H9 (cell line): ENCODE measurements at regions not wholly inside any gene's neighbourhood (a gene's known extent, or its start where the extent isn't known, plus 50 kb on each side); places are given as distances from the start of the nearest gene placed in this dataset.

ENCODE experiments used
- DNase-seq: peaks from one replicate; pipeline ENCODE4 v3.0.0-alpha.2; 2017
- H2AFZ ChIP-seq: one replicate; pipeline ENCODE4 v1.6.1; 2013; ENCODE audit warnings: mild to moderate bottlenecking, low read length, control low read depth, moderate library complexity
- H2AK5ac ChIP-seq: 2 replicates; pipeline ENCODE4 v1.6.1; 2013; ENCODE audit warnings: low read length, control low read depth, mixed read lengths; ENCODE audit not compliant: insufficient read length
- H2BK120ac ChIP-seq: one replicate; pipeline ENCODE4 v1.6.1; 2013; ENCODE audit warnings: low read depth, mild to moderate bottlenecking, low read length, control low read depth, inconsistent platforms; ENCODE audit not compliant: poor library complexity, severe bottlenecking
- H2BK12ac ChIP-seq: 2 replicates; pipeline ENCODE4 v1.6.1; 2013; ENCODE audit warnings: low read length, control low read depth, mixed read lengths, low read depth; ENCODE audit not compliant: insufficient read length
- H2BK15ac ChIP-seq: 2 replicates; pipeline ENCODE4 v1.6.1; 2013; ENCODE audit warnings: low read depth, low read length, control low read depth
- H2BK20ac ChIP-seq: one replicate; pipeline ENCODE4 v1.6.1; 2013; ENCODE audit warnings: low read depth, mild to moderate bottlenecking, low read length, control low read depth, inconsistent platforms; ENCODE audit not compliant: poor library complexity, severe bottlenecking
- H2BK5ac ChIP-seq: 2 replicates; pipeline ENCODE4 v1.6.1; 2013; ENCODE audit warnings: low read length, control low read depth, mixed read lengths; ENCODE audit not compliant: insufficient read length
- H3K14ac ChIP-seq: 2 replicates; pipeline ENCODE4 v1.6.1; 2013; ENCODE audit warnings: low read length, control low read depth; ENCODE audit not compliant: insufficient read depth
- H3K18ac ChIP-seq: 2 replicates; pipeline ENCODE4 v1.6.1; 2013; ENCODE audit warnings: low read depth, mild to moderate bottlenecking, mixed read lengths, low read length, control low read depth; ENCODE audit not compliant: insufficient read length
- H3K23ac ChIP-seq: 2 replicates; pipeline ENCODE4 v1.6.1; 2013; ENCODE audit warnings: low read length, control low read depth, mixed read lengths, low read depth; ENCODE audit not compliant: insufficient read length
- H3K23me2 ChIP-seq: 2 replicates; pipeline ENCODE4 v1.6.1; 2013; ENCODE audit warnings: low read depth, mild to moderate bottlenecking, mixed read lengths, low read length, control low read depth; ENCODE audit not compliant: insufficient read length, poor library complexity, severe bottlenecking
- H3K27ac ChIP-seq: 2 replicates; pipeline ENCODE4 v1.5.1; 2013; ENCODE audit warnings: low read length, control low read depth, mixed read lengths, low read depth; ENCODE audit not compliant: insufficient read length
- H3K27me3 ChIP-seq: 2 replicates; pipeline ENCODE4 v1.6.1; 2013; ENCODE audit warnings: low read length, control low read depth, inconsistent platforms; ENCODE audit not compliant: insufficient read depth
- H3K4ac ChIP-seq: 2 replicates; pipeline ENCODE4 v1.6.1; 2013; ENCODE audit warnings: low read depth, mild to moderate bottlenecking, control low read depth, inconsistent platforms, low read length, moderate library complexity
- H3K4me1 ChIP-seq: 2 replicates; pipeline ENCODE4 v1.6.1; 2013; ENCODE audit warnings: low read length, control low read depth, inconsistent platforms; ENCODE audit not compliant: insufficient read depth
- H3K4me2 ChIP-seq: 2 replicates; pipeline ENCODE4 v1.6.1; 2013; ENCODE audit warnings: low read length, control low read depth, mixed read lengths; ENCODE audit not compliant: insufficient read length, insufficient read depth
- H3K56ac ChIP-seq: 2 replicates; pipeline ENCODE4 v1.6.1; 2013; ENCODE audit warnings: low read depth, mild to moderate bottlenecking, mixed read lengths, low read length, control low read depth; ENCODE audit not compliant: insufficient read length
- H3K79me1 ChIP-seq: 2 replicates; pipeline ENCODE4 v1.6.1; 2013; ENCODE audit warnings: low read depth, mild to moderate bottlenecking, moderate library complexity, low read length, control low read depth, inconsistent platforms; ENCODE audit not compliant: insufficient read depth, poor library complexity, severe bottlenecking
- H3K79me2 ChIP-seq: 2 replicates; pipeline ENCODE4 v1.6.1; 2013; ENCODE audit warnings: low read length, control low read depth, inconsistent platforms; ENCODE audit not compliant: insufficient read depth
- H3K9ac ChIP-seq: 2 replicates; pipeline ENCODE4 v1.6.1; 2013; ENCODE audit warnings: low read length, control low read depth, mixed read lengths; ENCODE audit not compliant: insufficient read length; ENCODE audit errors: extremely low read depth
- H3K9me3 ChIP-seq: one replicate; pipeline ENCODE4 v1.6.1; 2013; ENCODE audit warnings: low read depth, low read length, inconsistent platforms; ENCODE audit not compliant: control insufficient read depth
- H3T11ph ChIP-seq: one replicate; pipeline ENCODE4 v1.6.1; 2013; ENCODE audit warnings: mild to moderate bottlenecking, low read length, control low read depth, inconsistent platforms
- H4K20me1 ChIP-seq: one replicate; pipeline ENCODE4 v1.6.1; 2013; ENCODE audit not compliant: control insufficient read depth, insufficient read length, insufficient read depth
- H4K5ac ChIP-seq: 2 replicates; pipeline ENCODE4 v1.6.1; 2013; ENCODE audit warnings: low read depth, mild to moderate bottlenecking, mixed read lengths, low read length, control low read depth; ENCODE audit not compliant: insufficient read length
- H4K8ac ChIP-seq: replicated peaks from 2 replicates; pipeline ENCODE4 v1.6.1; 2013; ENCODE audit warnings: low read length, control low read depth, mixed read lengths, low read depth; ENCODE audit not compliant: insufficient read length
- H4K91ac ChIP-seq: 2 replicates; pipeline ENCODE4 v1.6.1; 2013; ENCODE audit warnings: low read depth, mild to moderate bottlenecking, moderate library complexity, mixed read lengths, low read length, control low read depth; ENCODE audit not compliant: insufficient read length
- H3K27ac Mint-ChIP-seq, 3 experiments: 2 replicates in 2 of 3; 3 replicates in 1 of 3; pipeline ENCODE4 v1.8.0; 2020 to 2021; ENCODE audit warnings: mixed read lengths in 3 of 3, mild to moderate bottlenecking in 1 of 3, moderate library complexity in 1 of 3
- H3K27me3 Mint-ChIP-seq: 2 replicates; pipeline ENCODE4 v1.8.0; 2021; ENCODE audit warnings: low read depth, mild to moderate bottlenecking, moderate library complexity, mixed read lengths
- H3K36me3 Mint-ChIP-seq, 3 experiments: 2 replicates in 2 of 3; 3 replicates in 1 of 3; pipeline ENCODE4 v1.8.0; 2020 to 2021; ENCODE audit warnings: low read depth in 3 of 3, mixed read lengths in 3 of 3; ENCODE audit not compliant: insufficient read depth in 1 of 3
- H3K4me1 Mint-ChIP-seq, 2 experiments: 2 replicates each; pipeline ENCODE4 v1.8.0; 2020; ENCODE audit warnings: mixed read lengths in 2 of 2
- H3K4me3 Mint-ChIP-seq, 2 experiments: 2 replicates in 1 of 2; 3 replicates in 1 of 2; pipeline ENCODE4 v1.8.0; 2020 to 2021; ENCODE audit warnings: mild to moderate bottlenecking in 2 of 2, mixed read lengths in 2 of 2, moderate library complexity in 1 of 2
- H3K9me3 Mint-ChIP-seq, 2 experiments: 2 replicates in 1 of 2; 3 replicates in 1 of 2; pipeline ENCODE4 v1.8.0; 2020; ENCODE audit warnings: mild to moderate bottlenecking in 2 of 2, mixed read lengths in 2 of 2, moderate library complexity in 1 of 2
- CTCF ChIP-seq: fragments of 200-600 bp; sonication (generic); conservative IDR thresholded peaks from 3 replicates; pipeline ENCODE4 v1.8.0; 2021; ENCODE audit warnings: antibody characterized with exemption, mild to moderate bottlenecking
- WGBS: extraction: QIAGEN DNeasy Blood & Tissue Kit; methylation state at CpG from one replicate; pipeline ENCODE4 v1.1.7; 2013; ENCODE audit warnings: missing lambda C conversion rate, low lambda C conversion rate, mixed read lengths; ENCODE audit not compliant: insufficient read length; ENCODE audit errors: extremely low coverage; 5-methylcytosine and 5-hydroxymethylcytosine counted together

- no peak overlapping the region for H3K4me2 ChIP-seq
- H2AK5ac ChIP-seq = no peak overlapping the region
- Mint-ChIP-seq H3K27me3 (no peaks in the 10 kb centered on the region), H3K4me3 (no peak overlapping the region), H3K36me3 (no peaks in the 10 kb centered on the region), H3K27ac (no peak overlapping the region), H3K9me3 (no peaks in the 10 kb centered on the region), H3K4me1 (no peaks in the 10 kb centered on the region)
- DNase-seq = no peak
- no peak overlapping the region for H4K5ac ChIP-seq
- no peaks in the 10 kb centered on the region for H3K23me2 ChIP-seq
- H2BK12ac ChIP-seq = no peak overlapping the region
- no peaks in the 10 kb centered on the region for H3K79me1 ChIP-seq
- H3K14ac ChIP-seq = no peak overlapping the region
- no peak overlapping the region for H3T11ph ChIP-seq
- no peak overlapping the region for H3K27ac ChIP-seq
- no peak overlapping the region for H4K91ac ChIP-seq
- H3K79me2 ChIP-seq = no peaks in the 10 kb centered on the region
- no peaks in the 10 kb centered on the region for H4K20me1 ChIP-seq
- H2BK120ac ChIP-seq = no peak overlapping the region
- H2AFZ ChIP-seq = no peak overlapping the region
- H3K27me3 ChIP-seq = no peaks in the 10 kb centered on the region
- no peak for TF ChIP-seq CTCF
- no peak overlapping the region for H2BK5ac ChIP-seq
- no peak overlapping the region for H2BK20ac ChIP-seq
- no peak overlapping the region for H3K18ac ChIP-seq
- no CpG with 5 or more reads among the region's 1 CpG for WGBS
- H3K23ac ChIP-seq = no peak overlapping the region
- no peak overlapping the region for H4K8ac ChIP-seq
- H3K4ac ChIP-seq = no peak overlapping the region
- no peak overlapping the region for H3K9ac ChIP-seq
- no peaks in the 10 kb centered on the region for H3K9me3 ChIP-seq
- no peak overlapping the region for H2BK15ac ChIP-seq
- H3K4me1 ChIP-seq = no peaks in the 10 kb centered on the region
- H3K56ac ChIP-seq = no peak overlapping the region
Measured at GRCh38 chr11:105357764-105358163, 218.2 kb upstream of the CARD18 start.
